ENCODE measurements at regions not wholly inside any gene's neighbourhood (a gene's known extent, or its start where the extent isn't known, plus 50 kb on each side); places are given as distances from the start of the nearest gene placed in this dataset.

GRCh38 chr4:102139132-102139573 lies 206.1 kb downstream of the SLC39A8 start:
- no peak for TF ChIP-seq ZNF274 (IDR thresholded peaks at IDR 0.05; ENCODE audit: low read depth, low read length)
- TF ChIP-seq YY1 (IDR thresholded peaks at IDR 0.05; ENCODE audit: insufficient read depth, insufficient read length): no peak
